ENCODE measurements at regions not wholly inside any gene's neighbourhood (a gene's known extent, or its start where the extent isn't known, plus 50 kb on each side); places are given as distances from the start of the nearest gene placed in this dataset.
A peak's percentile ranks its signal among the peaks of the same experiment; 100 is the strongest.

GRCh38 chr12:58140395-58140794 is 199.0 kb downstream of the ATP23 start:
- intact Hi-C loops (cut with DNase I), result no loop called here
- WGBS, 2 donors, result 82 to 89% methylated on average over 1 of the region's 1 CpG
- Histone ChIP-seq H3K27ac (no peak overlapping the region), H3K9me3 (peaks cover 0 to 6% (median 0%) of the 10 kb centered on the region in 3 donors), H3K27me3 (no peaks in the 10 kb centered on the region), H3K36me3 (no peaks in the 10 kb centered on the region), H3K4me3 (no peak overlapping the region), H3K4me1 (peaks cover 0 to 12% (median 0%) of the 10 kb centered on the region in 3 donors)
- no peak for DNase-seq
- no peak for TF ChIP-seq POLR2A (IDR thresholded peaks at IDR 0.05)
- TF ChIP-seq CTCF (IDR thresholded peaks at IDR 0.05), result no peak

- no peaks in the 10 kb centered on the region for H3K36me3 ChIP-seq
- 36 to 43% methylated on average over 2 of the region's 2 CpGs for WGBS, 2 donors
- no peak overlapping the region for H3K4me3 ChIP-seq
- TF ChIP-seq CTCF (IDR thresholded peaks at IDR 0.05) (no peak), POLR2A (IDR thresholded peaks at IDR 0.05) (no peak)
- no peak for DNase-seq
- no peaks in the 10 kb centered on the region for H3K27me3 ChIP-seq
- H3K4me1 ChIP-seq, result peaks cover 0 to 12% (median 0%) of the 10 kb centered on the region in 3 donors
- H3K27ac ChIP-seq, result peak overlapping the region in 2 of 4 donors; percentile 6 to 39
- H3K9me3 ChIP-seq, result no peaks in the 10 kb centered on the region
- intact Hi-C loops (cut with DNase I), result no loop called here
Measured at GRCh38 chr12:58142991-58143390, 201.6 kb downstream of the ATP23 start.

- DNase-seq, result no peak
- Histone ChIP-seq H3K36me3 (no peaks in the 10 kb centered on the region), H3K4me1 (peaks cover 0 to 12% (median 0%) of the 10 kb centered on the region in 3 donors), H3K27me3 (no peaks in the 10 kb centered on the region), H3K27ac (peak overlapping the region in 2 of 4 donors; percentile 6 to 39), H3K9me3 (no peaks in the 10 kb centered on the region), H3K4me3 (no peak overlapping the region)
- intact Hi-C loops (cut with DNase I), result no loop called here
- TF ChIP-seq CTCF (IDR thresholded peaks at IDR 0.05) (no peak), POLR2A (IDR thresholded peaks at IDR 0.05) (no peak)
- 48 to 60% methylated on average over 6 of the region's 6 CpGs for WGBS, 2 donors
Measured at GRCh38 chr12:58143498-58143995, 202.2 kb downstream of the ATP23 start.

- Histone ChIP-seq H3K27me3 (no peaks in the 10 kb centered on the region), H3K9me3 (no peaks in the 10 kb centered on the region), H3K27ac (no peak overlapping the region), H3K36me3 (no peaks in the 10 kb centered on the region), H3K4me3 (no peak overlapping the region), H3K4me1 (peaks cover 0 to 4% (median 0%) of the 10 kb centered on the region in 3 donors)
- intact Hi-C loops (cut with DNase I), result no loop called here
- no peak for DNase-seq
- TF ChIP-seq CTCF (IDR thresholded peaks at IDR 0.05) (no peak), POLR2A (IDR thresholded peaks at IDR 0.05) (no peak)
Measured at GRCh38 chr12:58148405-58148804, 207.0 kb downstream of the ATP23 start.

- intact Hi-C loops (cut with DNase I), result no loop called here
- TF ChIP-seq CTCF (IDR thresholded peaks at IDR 0.05) (no peak), POLR2A (IDR thresholded peaks at IDR 0.05) (no peak)
- DNase-seq, result no peak
- no peaks in the 10 kb centered on the region for H3K4me1 ChIP-seq
- no peak overlapping the region for H3K27ac ChIP-seq
- no peaks in the 10 kb centered on the region for H3K27me3 ChIP-seq
- no peak overlapping the region for H3K4me3 ChIP-seq
- no peaks in the 10 kb centered on the region for H3K36me3 ChIP-seq
- H3K9me3 ChIP-seq, result no peaks in the 10 kb centered on the region
Measured at GRCh38 chr12:58148976-58149375, 207.6 kb downstream of the ATP23 start.

All from esophagus squamous epithelium (tissue), 5 donors.